Activated naive CD4-positive, alpha-beta T cell treated with Interleukin-2 at 50 U/mL for 16 hours (primary cell): ENCODE measurements at regions not wholly inside any gene's neighbourhood (a gene's known extent, or its start where the extent isn't known, plus 50 kb on each side); places are given as distances from the start of the nearest gene placed in this dataset.

Experiments used
- DNase-seq: peaks from one replicate; pipeline ENCODE4 v3.0.0-alpha.2; 2020

DNA sequence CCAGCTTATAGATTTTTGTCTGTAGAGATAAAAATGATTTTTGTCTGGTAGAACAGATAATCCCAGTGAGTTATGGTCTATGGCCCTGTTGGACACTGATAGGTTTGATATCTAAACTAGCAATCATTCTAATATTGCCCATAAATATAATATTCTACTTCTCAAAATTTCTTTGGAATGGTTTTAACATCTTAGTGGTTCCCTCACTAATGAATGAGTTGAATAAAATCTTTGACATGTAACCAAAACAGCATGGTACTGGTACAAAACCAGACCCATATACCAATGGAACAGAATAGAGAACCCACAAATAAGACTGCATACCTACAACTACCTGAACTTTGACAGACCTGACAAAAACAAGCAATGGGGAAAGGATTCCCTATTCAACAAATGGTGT is 219.7 kb downstream of the SEC61B start:
- no peak for DNase-seq

GRCh38 chr9:99445371-99445891 is 223.3 kb downstream of the SEC61B start:
- no peak for DNase-seq

DNA sequence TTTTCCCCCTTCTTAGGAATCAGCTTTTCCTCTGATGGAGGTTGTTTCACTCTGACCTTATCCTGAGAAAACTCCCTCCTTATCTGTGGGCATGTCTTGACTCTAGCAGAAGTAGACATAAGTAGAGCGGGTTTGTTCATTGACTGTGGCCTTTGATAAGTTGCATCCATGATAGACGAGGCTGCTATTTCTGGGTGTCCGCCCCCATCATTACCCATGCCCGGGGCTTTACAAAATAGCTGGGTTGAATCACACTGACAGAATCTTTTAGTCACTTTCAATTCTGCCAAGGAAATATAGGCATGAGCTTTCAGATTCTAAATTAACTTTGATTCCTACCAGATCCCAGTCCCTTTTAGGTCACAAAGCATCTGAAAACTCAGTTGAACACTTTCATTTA is 223.8 kb downstream of the SEC61B start:
- DNase-seq = no peak

DNA sequence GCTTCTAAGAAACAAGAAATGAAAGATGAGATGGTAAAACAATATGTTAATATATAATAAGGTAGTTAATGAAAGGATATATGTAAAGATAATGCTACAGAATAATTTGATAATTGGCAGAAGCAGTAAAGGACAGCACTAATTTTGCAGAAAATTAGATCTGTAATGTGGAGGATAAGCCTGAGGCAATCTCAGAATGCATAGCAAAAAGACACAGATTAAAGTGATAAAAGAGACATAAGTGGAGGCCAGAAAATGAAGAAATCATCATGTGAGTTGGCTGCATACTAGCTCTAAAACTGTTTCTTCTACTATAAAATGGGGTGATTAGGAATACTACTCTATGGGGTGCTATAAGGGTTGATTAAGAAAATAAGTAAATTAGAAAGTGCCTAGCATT is 225.9 kb downstream of the SEC61B start:
- no peak for DNase-seq

- no peak for DNase-seq
Observed at GRCh38 chr9:99449726-99450125, 227.6 kb downstream of the SEC61B start.

DNA sequence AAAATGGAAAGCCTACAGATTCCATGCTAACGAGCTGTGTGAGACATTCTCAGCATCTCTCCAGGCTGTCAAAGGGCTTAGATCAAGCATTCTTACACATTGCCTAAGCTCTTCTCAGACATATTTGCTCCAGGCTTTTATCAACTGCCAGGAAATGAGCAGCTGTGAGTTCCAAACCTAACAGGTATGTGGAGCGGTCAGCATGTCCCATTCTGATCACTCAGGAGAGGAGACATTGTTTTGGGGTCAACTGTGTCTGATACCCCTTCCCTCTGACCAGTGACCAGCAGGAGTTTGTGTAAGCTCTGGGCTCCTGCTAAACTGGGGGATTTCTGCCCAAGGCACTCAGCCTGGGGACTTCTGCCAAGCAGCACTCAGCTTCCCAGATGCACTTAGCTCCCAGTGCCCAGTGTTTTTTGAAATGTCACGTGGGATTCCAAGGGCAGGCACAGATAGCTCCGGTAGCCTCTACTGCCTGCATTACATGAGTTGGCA is 229.1 kb downstream of the SEC61B start:
- DNase-seq = no peak

- DNase-seq = no peak
Observed at GRCh38 chr9:99457406-99457805, 235.3 kb downstream of the SEC61B start.

GRCh38 chr9:99457981-99458380 is 235.9 kb downstream of the SEC61B start:
- DNase-seq = no peak

GRCh38 chr9:99459919-99460318 is 237.8 kb downstream of the SEC61B start:
- no peak for DNase-seq

DNA sequence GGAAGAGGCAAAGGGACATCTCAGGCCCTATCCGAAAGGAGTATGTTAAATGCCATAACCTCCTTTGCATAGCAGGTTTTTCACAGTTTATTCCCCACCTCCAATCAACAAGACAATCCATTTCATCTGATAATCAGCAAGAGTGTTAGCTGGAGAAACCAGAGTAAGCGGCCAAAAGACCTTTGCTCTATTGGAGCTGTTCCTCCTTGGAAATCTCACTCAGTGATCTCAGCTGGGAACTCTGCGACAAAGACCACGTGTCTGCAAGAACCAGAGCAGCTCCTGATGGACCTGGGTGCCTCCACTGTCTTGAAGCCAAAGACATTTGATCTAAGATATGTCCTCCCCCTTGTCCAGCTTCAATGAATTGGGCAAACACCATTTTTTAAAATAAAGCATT is 241.0 kb downstream of the SEC61B start:
- DNase-seq = no peak

DNA sequence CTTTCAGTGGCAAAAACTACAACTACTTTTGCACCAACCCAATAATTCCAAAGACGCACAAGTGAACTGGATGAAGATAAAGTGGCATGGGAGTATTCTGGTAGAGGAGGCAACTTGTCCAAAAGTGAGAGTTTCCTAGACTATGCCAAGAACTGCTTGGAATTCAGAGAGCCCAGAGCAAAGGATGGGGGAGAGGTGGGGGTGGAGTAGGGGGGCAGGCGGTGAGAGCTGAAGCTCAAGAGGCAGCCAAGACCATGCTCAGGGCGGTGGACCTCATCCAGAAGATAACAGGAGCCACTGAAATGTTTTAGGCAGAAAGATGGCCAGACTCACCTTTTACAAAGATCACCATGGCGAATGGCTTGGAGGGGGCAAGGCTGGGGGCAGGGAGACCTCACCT is 242.5 kb downstream of the SEC61B start:
- no peak for DNase-seq

GRCh38 chr9:99465231-99465907 is 243.3 kb downstream of the SEC61B start:
- no peak for DNase-seq

DNA sequence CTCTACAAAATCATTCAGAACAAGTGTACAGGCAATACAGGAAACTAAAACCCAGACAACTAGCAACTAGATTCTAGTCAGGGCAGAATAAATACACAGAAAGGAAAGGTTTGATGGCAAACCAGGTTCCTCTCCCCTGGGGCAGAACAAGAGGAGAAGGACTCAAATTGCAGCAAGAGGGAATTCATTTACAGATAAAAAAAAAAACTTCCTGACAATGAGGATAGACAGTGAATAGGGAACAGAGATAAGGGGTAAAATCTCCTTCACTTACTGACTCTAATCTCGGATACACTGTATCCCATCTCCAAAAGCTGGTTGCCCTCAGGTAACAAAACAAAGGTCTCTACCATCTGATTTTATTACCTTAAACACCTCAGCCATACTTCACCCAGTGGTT is 244.0 kb downstream of the SEC61B start:
- no peak for DNase-seq

- no peak for DNase-seq
Observed at GRCh38 chr9:99466781-99467180, 244.7 kb downstream of the SEC61B start.

- no peak for DNase-seq
Observed at GRCh38 chr9:99471033-99471432, 249.0 kb downstream of the SEC61B start.

DNA sequence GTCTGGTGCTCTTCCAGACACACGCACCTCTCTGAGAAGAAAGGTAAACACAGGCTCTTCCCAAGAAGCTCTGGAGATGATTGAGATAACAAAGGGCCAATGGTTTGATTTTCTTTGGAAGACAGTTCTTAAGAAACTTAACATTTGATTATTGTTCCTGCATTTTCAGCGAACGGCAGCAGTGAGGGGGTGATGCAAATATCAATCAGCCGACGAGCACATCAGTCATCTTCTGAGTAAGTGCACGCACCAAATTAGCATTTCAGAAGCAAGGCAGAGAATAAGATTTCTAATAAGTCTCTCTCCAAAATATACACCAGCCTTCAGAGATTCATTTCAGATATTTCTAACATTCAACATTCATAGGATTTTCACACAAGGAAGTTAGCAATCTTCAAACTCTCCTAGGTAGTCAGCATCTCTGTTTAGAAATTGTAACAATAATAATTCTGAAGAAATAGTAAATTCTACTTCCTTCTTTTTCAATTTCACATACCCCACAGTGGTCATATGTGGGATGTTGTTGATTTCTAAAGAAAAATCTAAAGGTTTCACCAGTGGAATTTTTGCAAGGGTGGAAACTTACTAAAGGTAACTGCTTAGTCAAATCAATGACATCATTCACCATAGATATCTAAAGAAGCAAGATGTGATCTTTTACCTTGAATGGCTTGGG is 250.3 kb downstream of the SEC61B start:
- DNase-seq = no peak

DNA sequence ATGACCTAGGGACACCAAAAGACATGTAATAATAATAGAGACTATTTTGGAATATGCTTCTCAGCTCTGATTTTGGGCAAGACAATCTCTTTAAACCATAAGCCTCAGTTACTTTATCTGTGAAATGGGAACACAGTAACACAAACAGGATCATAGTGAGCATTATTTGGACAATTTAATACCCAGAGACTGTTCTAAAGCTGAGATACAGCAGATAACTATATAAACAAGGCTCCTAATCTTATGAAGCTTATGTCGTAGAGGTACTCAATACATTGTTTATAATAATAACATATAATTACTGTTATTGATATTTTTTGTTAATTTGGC is 250.8 kb downstream of the SEC61B start:
- no peak for DNase-seq

- no peak for DNase-seq
Observed at GRCh38 chr9:99474186-99474585, 252.1 kb downstream of the SEC61B start.

DNA sequence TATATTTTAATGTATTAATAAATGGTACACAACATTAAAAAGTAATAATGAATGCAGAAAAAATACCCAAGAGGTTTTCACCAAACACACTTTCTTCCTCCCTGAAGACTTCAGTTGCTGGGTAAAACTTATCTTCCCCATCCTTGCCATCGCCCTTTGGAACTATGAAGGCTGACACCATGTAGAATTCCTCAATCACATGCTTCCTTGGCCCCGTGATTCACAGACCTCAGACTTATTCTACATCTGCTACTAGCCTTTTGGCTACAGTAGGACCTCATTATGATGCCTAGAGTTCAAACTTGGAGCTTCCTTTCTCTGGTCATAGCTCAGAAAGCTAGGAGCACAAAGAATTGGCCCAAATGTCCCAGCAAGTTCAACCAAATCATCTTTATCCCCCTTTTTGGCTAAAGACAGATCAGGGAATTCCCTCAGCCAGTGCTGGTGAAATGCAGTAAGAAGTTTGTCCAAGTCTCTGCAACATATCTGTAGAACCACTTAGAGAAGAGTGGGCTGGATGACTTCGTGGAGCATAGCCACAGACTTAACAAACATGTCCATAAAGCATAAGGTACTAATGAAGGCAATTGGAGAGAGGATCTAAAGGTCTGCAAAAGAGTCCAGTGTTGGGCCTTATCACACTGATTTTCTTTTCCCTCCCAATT is 253.5 kb downstream of the SEC61B start:
- no peak for DNase-seq

DNA sequence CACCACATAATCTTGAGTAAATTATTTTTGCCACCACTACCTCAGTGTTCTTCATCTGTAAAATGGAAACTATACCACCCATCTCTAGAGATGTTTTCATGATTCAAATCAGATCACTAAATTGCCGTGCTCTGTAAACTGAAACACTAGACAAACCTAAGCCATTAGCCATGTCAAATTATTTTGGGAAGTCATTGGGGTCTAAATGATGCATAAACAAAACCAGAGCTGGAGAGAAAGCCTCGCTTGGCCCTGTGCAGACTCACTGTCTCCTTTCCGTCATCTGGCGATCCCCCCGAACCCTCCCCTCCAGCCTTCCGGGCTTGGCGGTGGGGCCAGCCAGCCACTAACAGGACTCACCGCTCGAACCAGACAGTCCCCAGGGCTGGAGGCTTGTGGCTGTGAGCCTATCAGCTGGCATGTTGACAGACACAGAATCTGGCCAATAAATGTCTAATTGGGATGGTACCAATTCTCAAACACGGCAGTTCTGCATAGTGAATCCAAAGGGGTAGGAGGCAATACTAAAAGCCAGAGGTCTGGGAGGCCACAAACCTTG is 256.5 kb downstream of the SEC61B start:
- no peak for DNase-seq

GRCh38 chr9:99479929-99480328 is 257.8 kb downstream of the SEC61B start:
- DNase-seq = no peak

- DNase-seq = no peak
Observed at GRCh38 chr9:99485459-99485858, 263.4 kb downstream of the SEC61B start.

GRCh38 chr9:99486684-99487083 is 264.6 kb downstream of the SEC61B start:
- DNase-seq = no peak
